Ovary (tissue), 7 donors: ENCODE measurements at regions not wholly inside any gene's neighbourhood (a gene's known extent, or its start where the extent isn't known, plus 50 kb on each side); places are given as distances from the start of the nearest gene placed in this dataset.

Source experiments
- DNase-seq, 5 donors: peaks; one replicate each; pipeline ENCODE4 v3.0.0-alpha.2; 2019 to 2020
- H3K27ac ChIP-seq, 2 donors: fragments of 200-600 bp; one replicate each; pipeline versions ENCODE4 v1.5.1 to v1.8.0; 2019 to 2022
- H3K27me3 ChIP-seq: fragments of 200-600 bp; one replicate; pipeline ENCODE4 v1.8.0; 2022
- H3K36me3 ChIP-seq: fragments of 200-600 bp; sonication (generic); one replicate; pipeline ENCODE4 v1.5.1; 2019
- H3K4me1 ChIP-seq: one replicate; pipeline ENCODE4 v1.8.1; 2013; ENCODE audit warnings: mild to moderate bottlenecking, moderate library complexity; ENCODE audit not compliant: insufficient read depth
- H3K4me3 ChIP-seq: fragments of 200-600 bp; sonication (generic); one replicate; pipeline ENCODE4 v1.5.1; 2017
- H3K9me3 ChIP-seq, 2 donors: fragments of 200-600 bp in 1 of 2; sonication (generic) in 1 of 2; one replicate each; pipeline versions ENCODE4 v1.5.1 to v1.8.1; 2013 to 2019; ENCODE audit warnings: mild to moderate bottlenecking in 1 of 2, moderate library complexity in 1 of 2
- CTCF ChIP-seq, 3 donors: fragments of 450-650 bp in 2 of 3; fragments of 200-600 bp in 1 of 3; IDR thresholded peaks; one replicate each; pipeline versions ENCODE4 v1.5.1 to v1.8.0; 2016 to 2022; ENCODE audit warnings: antibody characterized with exemption in 3 of 3, mild to moderate bottlenecking in 1 of 3
- EP300 ChIP-seq: sonication (generic); formaldehyde crosslinking; IDR thresholded peaks from one replicate; pipeline ENCODE4 v1.6.1; 2017; ENCODE audit warnings: antibody characterized with exemption
- POLR2A ChIP-seq: fragments of 450-650 bp; IDR thresholded peaks from one replicate; pipeline ENCODE4 v1.6.1; 2017; ENCODE audit warnings: antibody characterized with exemption, mild to moderate bottlenecking, moderate library complexity
- whole genome bisulfite sequencing, 3 donors: extraction: QIAGEN DNeasy Blood & Tissue Kit in 1 of 3; methylation state at CpG; one replicate each; pipeline versions ENCODE4 v1.1.5 to v1.1.7; 2013 to 2017; 5-methylcytosine and 5-hydroxymethylcytosine counted together
- intact Hi-C, 4 donors: fragments of 100-400 bp; cut with DNase I; formaldehyde crosslinking; loops; one replicate each; pipeline versions ENCODE4 v1.11.0 to v1.15.1; 2022 to 2023
- donor health status: DM: no; HTN: no; CAD: no; lungs with moderate emphysema.
- donor health status: DM: no; HTN: no; CAD: no.
- donor health status: Bipolar disorder and iron deficiency.
- donor health status: DM: no; HTN: no; CAD: no.
- donor health status: DM: yes; HTN: yes; CAD: no.

GRCh38 chr6:134373993-134374392 is 56.1 kb upstream of the SGK1 start:
- no peaks in the 10 kb centered on the region for H3K4me1 ChIP-seq
- no peak overlapping the region for H3K27ac ChIP-seq
- no peaks in the 10 kb centered on the region for H3K36me3 ChIP-seq
- intact Hi-C loops, result no loop called here
- no peaks in the 10 kb centered on the region for H3K9me3 ChIP-seq
- DNase-seq, result no peak
- no peak overlapping the region for H3K4me3 ChIP-seq
- 75 to 98% (median 96%) methylated on average over 5 of the region's 5 CpGs for WGBS, 3 donors
- TF ChIP-seq CTCF (IDR thresholded peaks at IDR 0.05) (no peak), POLR2A (no peak), EP300 (no peak)
- no peaks in the 10 kb centered on the region for H3K27me3 ChIP-seq

GRCh38 chr6:134373282-134373922 is 55.5 kb upstream of the SGK1 start:
- DNase-seq, result peak in 1 of 5 donors; percentile 39
- Histone ChIP-seq H3K36me3 (no peaks in the 10 kb centered on the region), H3K27me3 (no peaks in the 10 kb centered on the region), H3K9me3 (no peaks in the 10 kb centered on the region), H3K4me1 (no peaks in the 10 kb centered on the region), H3K27ac (no peak overlapping the region), H3K4me3 (no peak overlapping the region)
- WGBS, 3 donors, result 55 to 63% (median 59%) methylated on average over 5 of the region's 5 CpGs
- intact Hi-C loops, result no loop called here
- TF ChIP-seq CTCF (IDR thresholded peaks at IDR 0.05), result no peak
- no peak for TF ChIP-seq POLR2A
- TF ChIP-seq EP300, result no peak

GRCh38 chr6:134372603-134373281 is 54.8 kb upstream of the SGK1 start:
- TF ChIP-seq EP300 (no peak), CTCF (IDR thresholded peaks at IDR 0.05) (no peak), POLR2A (no peak)
- intact Hi-C loops, result no loop called here
- Histone ChIP-seq H3K27me3 (no peaks in the 10 kb centered on the region), H3K27ac (no peak overlapping the region), H3K9me3 (no peaks in the 10 kb centered on the region), H3K36me3 (no peaks in the 10 kb centered on the region), H3K4me3 (no peak overlapping the region), H3K4me1 (no peaks in the 10 kb centered on the region)
- DNase-seq, result peak in 1 of 5 donors; percentile 55
- WGBS, 3 donors, result 82 to 85% (median 82%) methylated on average over 4 of the region's 4 CpGs

GRCh38 chr6:134368670-134369069 is 50.8 kb upstream of the SGK1 start:
- no peaks in the 10 kb centered on the region for H3K36me3 ChIP-seq
- no peak overlapping the region for H3K4me3 ChIP-seq
- H3K27me3 ChIP-seq, result no peaks in the 10 kb centered on the region
- no peak for DNase-seq
- H3K27ac ChIP-seq, result no peak overlapping the region
- no peaks in the 10 kb centered on the region for H3K9me3 ChIP-seq
- TF ChIP-seq EP300, result no peak
- H3K4me1 ChIP-seq, result no peaks in the 10 kb centered on the region
- intact Hi-C loops, result no loop called here
- WGBS, 3 donors, result 80 to 90% (median 90%) methylated on average over 2 of the region's 2 CpGs
